GM13977 (cell line): ENCODE measurements at regions not wholly inside any gene's neighbourhood (a gene's known extent, or its start where the extent isn't known, plus 50 kb on each side); places are given as distances from the start of the nearest gene placed in this dataset.

Source experiments
- DNase-seq: peaks from one replicate; pipeline ENCODE4 v3.0.0; 2012; ENCODE audit warnings: low spot score
- CTCF ChIP-seq: IDR thresholded peaks from 2 replicates; pipeline ENCODE4 v1.5.1; 2012; ENCODE audit warnings: mild to moderate bottlenecking, control low read depth; ENCODE audit not compliant: insufficient read depth; ENCODE audit errors: extremely low read depth, missing control alignments
- in situ Hi-C: fragments of 300-500 bp; cut with MboI; formaldehyde crosslinking; loops from one replicate; pipeline ENCODE4 v1.12.0; 2022; ENCODE audit warnings: low sequenced_read_pairs, low pct_unique_long_range_greater_than_20kb, mixed read lengths, inconsistent platforms; ENCODE audit not compliant: unreplicated experiment

- no peak for TF ChIP-seq CTCF
- in situ Hi-C loops = no loop called here
- no peak for DNase-seq
Observed at GRCh38 chr4:106753426-106753825, 282.7 kb downstream of the DKK2 start.

- in situ Hi-C loops = no loop called here
- no peak for DNase-seq
- no peak for TF ChIP-seq CTCF
Observed at GRCh38 chr4:106746451-106746850, 289.7 kb downstream of the DKK2 start.

GRCh38 chr4:106738121-106738520 lies 298.0 kb downstream of the DKK2 start:
- no peak for DNase-seq
- TF ChIP-seq CTCF = no peak
- in situ Hi-C loops = no loop called here

- in situ Hi-C loops = no loop called here
- TF ChIP-seq CTCF = no peak
Observed at GRCh38 chr4:106718548-106718947, 317.6 kb downstream of the DKK2 start.

GRCh38 chr4:106717091-106717490 lies 319.0 kb downstream of the DKK2 start:
- no peak for DNase-seq
- in situ Hi-C loops = no loop called here
- TF ChIP-seq CTCF = no peak

More at GRCh38 chr4:106718548-106718947, 317.6 kb downstream of the DKK2 start:
- no peak for DNase-seq

- no peak for TF ChIP-seq CTCF
- in situ Hi-C loops = no loop called here
- no peak for DNase-seq
Observed at GRCh38 chr4:106715825-106716224, 320.3 kb downstream of the DKK2 start.

GRCh38 chr4:106708464-106708816 lies 327.7 kb downstream of the DKK2 start:
- DNase-seq = no peak
- in situ Hi-C loops = no loop called here

More at GRCh38 chr4:106708464-106708816, 327.7 kb downstream of the DKK2 start:
- TF ChIP-seq CTCF = no peak
